ENCODE measurements at regions not wholly inside any gene's neighbourhood (a gene's known extent, or its start where the extent isn't known, plus 50 kb on each side); places are given as distances from the start of the nearest gene placed in this dataset.

- DNase-seq = no peak
Measured at GRCh38 chr7:25638590-25639244, 410.4 kb upstream of the NPVF start.

GRCh38 chr7:25642849-25643248 lies 414.6 kb upstream of the NPVF start:
- DNase-seq = no peak

- DNase-seq = no peak
Measured at GRCh38 chr7:25643286-25643685, 415.0 kb upstream of the NPVF start.

GRCh38 chr7:25643770-25644394 lies 415.6 kb upstream of the NPVF start:
- DNase-seq = no peak

- DNase-seq = no peak
Measured at GRCh38 chr7:25646726-25647413, 418.6 kb upstream of the NPVF start.

GRCh38 chr7:25647872-25648271 lies 419.6 kb upstream of the NPVF start:
- DNase-seq = no peak

- no peak for DNase-seq
Measured at GRCh38 chr7:25652366-25652765, 424.1 kb upstream of the NPVF start.

- no peak for DNase-seq
Measured at GRCh38 chr7:25653384-25653783, 425.1 kb upstream of the NPVF start.

- no peak for DNase-seq
Measured at GRCh38 chr7:25656071-25656470, 427.8 kb upstream of the NPVF start.

GRCh38 chr7:25656581-25657026 lies 428.3 kb upstream of the NPVF start:
- peak; percentile 51 for DNase-seq

- no peak for DNase-seq
Measured at GRCh38 chr7:25658375-25658774, 430.1 kb upstream of the NPVF start.

- no peak for DNase-seq
Measured at GRCh38 chr7:25659841-25660240, 431.6 kb upstream of the NPVF start.

GRCh38 chr7:25662841-25663800 lies 434.8 kb upstream of the NPVF start:
- DNase-seq = no peak

- DNase-seq = no peak
Measured at GRCh38 chr7:25663877-25664276, 435.6 kb upstream of the NPVF start.

- no peak for DNase-seq
Measured at GRCh38 chr7:25664593-25664992, 436.3 kb upstream of the NPVF start.

GRCh38 chr7:25665374-25665773 lies 437.1 kb upstream of the NPVF start:
- no peak for DNase-seq

- no peak for DNase-seq
Measured at GRCh38 chr7:25665903-25666670, 437.8 kb upstream of the NPVF start.

GRCh38 chr7:25666671-25667060 lies 438.4 kb upstream of the NPVF start:
- DNase-seq = no peak

- no peak for DNase-seq
Measured at GRCh38 chr7:25669281-25669781, 441.0 kb upstream of the NPVF start.

GRCh38 chr7:25669961-25670841 lies 441.9 kb upstream of the NPVF start:
- DNase-seq = no peak

GRCh38 chr7:25671111-25671510 lies 442.8 kb upstream of the NPVF start:
- no peak for DNase-seq

All from DMS79 (cell line).